Smooth muscle cell (in vitro differentiated cells): ENCODE measurements at regions not wholly inside any gene's neighbourhood (a gene's known extent, or its start where the extent isn't known, plus 50 kb on each side); places are given as distances from the start of the nearest gene placed in this dataset.

Experiments used
- DNase-seq: peaks from one replicate; lab custom pipeline; 2025; ENCODE audit not compliant: unreplicated experiment; lab: John Stamatoyannopoulos, UW
- H2AFZ ChIP-seq: fragments of 200-600 bp; sonication (generic); 2 replicates; pipeline ENCODE4 v1.6.0; 2016; ENCODE audit warnings: antibody characterized with exemption, low read depth, mild to moderate bottlenecking
- H3F3A ChIP-seq: fragments of 200-600 bp; sonication (generic); 2 replicates; pipeline ENCODE4 v1.6.0; 2017; ENCODE audit warnings: antibody characterized with exemption, low read depth
- H3K27ac ChIP-seq: fragments of 200-600 bp; sonication (generic); 2 replicates; pipeline ENCODE4 v1.5.1; 2016; ENCODE audit warnings: low read depth, mild to moderate bottlenecking
- H3K27me3 ChIP-seq: fragments of 200-600 bp; sonication (generic); 2 replicates; pipeline ENCODE4 v1.6.1; 2016; ENCODE audit warnings: low read depth, mild to moderate bottlenecking
- H3K36me3 ChIP-seq: fragments of 200-600 bp; sonication (generic); 2 replicates; pipeline ENCODE4 v1.5.1; 2016; ENCODE audit warnings: low read depth
- H3K4me1 ChIP-seq: fragments of 200-600 bp; sonication (generic); 2 replicates; pipeline ENCODE4 v1.5.1; 2016; ENCODE audit warnings: low read depth
- H3K4me2 ChIP-seq: fragments of 200-600 bp; sonication (generic); 2 replicates; pipeline ENCODE4 v1.6.0; 2016; ENCODE audit warnings: mild to moderate bottlenecking
- H3K4me3 ChIP-seq: fragments of 200-600 bp; sonication (generic); 2 replicates; pipeline ENCODE4 v1.5.1; 2016; ENCODE audit warnings: mild to moderate bottlenecking
- H3K79me2 ChIP-seq: fragments of 200-600 bp; sonication (generic); 2 replicates; pipeline ENCODE4 v1.6.0; 2016; ENCODE audit warnings: low read depth, mild to moderate bottlenecking
- H3K9ac ChIP-seq: fragments of 200-600 bp; sonication (generic); 2 replicates; pipeline ENCODE4 v1.6.0; 2016; ENCODE audit warnings: low read depth
- H3K9me3 ChIP-seq: fragments of 200-600 bp; sonication (generic); replicated peaks from 2 replicates; pipeline ENCODE4 v1.5.1; 2016; ENCODE audit warnings: low read depth
- H4K20me1 ChIP-seq: fragments of 200-600 bp; sonication (generic); 2 replicates; pipeline ENCODE4 v1.6.0; 2016; ENCODE audit warnings: low read depth
- CTCF ChIP-seq: fragments of 200-600 bp; sonication (generic); IDR thresholded peaks from 2 replicates; pipeline ENCODE4 v1.5.1; 2017; ENCODE audit warnings: borderline replicate concordance, mild to moderate bottlenecking, antibody characterized with exemption; ENCODE audit not compliant: insufficient read depth, poor library complexity, severe bottlenecking
- WGBS: methylation state at CpG from one replicate; pipeline ENCODE4 v1.1.7; 2016; ENCODE audit warnings: low lambda C conversion rate; 5-methylcytosine and 5-hydroxymethylcytosine counted together

GRCh38 chr3:59515966-59516365 is 466.1 kb upstream of the CFAP20DC start:
- no peak for DNase-seq
- H2AFZ ChIP-seq, result no peak overlapping the region
- TF ChIP-seq CTCF, result no peak
- H3K4me3 ChIP-seq, result no peak overlapping the region
- H3K27me3 ChIP-seq, result no peaks in the 10 kb centered on the region
- no peaks in the 10 kb centered on the region for H3K4me1 ChIP-seq
- H3F3A ChIP-seq, result no peaks in the 10 kb centered on the region
- WGBS, result 82% methylated on average over 3 of the region's 3 CpGs
- no peaks in the 10 kb centered on the region for H4K20me1 ChIP-seq
- H3K36me3 ChIP-seq, result no peaks in the 10 kb centered on the region
- H3K27ac ChIP-seq, result no peak overlapping the region
- H3K9me3 ChIP-seq, result no peaks in the 10 kb centered on the region
- H3K79me2 ChIP-seq, result no peaks in the 10 kb centered on the region
- H3K4me2 ChIP-seq, result no peak overlapping the region
- no peak overlapping the region for H3K9ac ChIP-seq

DNA sequence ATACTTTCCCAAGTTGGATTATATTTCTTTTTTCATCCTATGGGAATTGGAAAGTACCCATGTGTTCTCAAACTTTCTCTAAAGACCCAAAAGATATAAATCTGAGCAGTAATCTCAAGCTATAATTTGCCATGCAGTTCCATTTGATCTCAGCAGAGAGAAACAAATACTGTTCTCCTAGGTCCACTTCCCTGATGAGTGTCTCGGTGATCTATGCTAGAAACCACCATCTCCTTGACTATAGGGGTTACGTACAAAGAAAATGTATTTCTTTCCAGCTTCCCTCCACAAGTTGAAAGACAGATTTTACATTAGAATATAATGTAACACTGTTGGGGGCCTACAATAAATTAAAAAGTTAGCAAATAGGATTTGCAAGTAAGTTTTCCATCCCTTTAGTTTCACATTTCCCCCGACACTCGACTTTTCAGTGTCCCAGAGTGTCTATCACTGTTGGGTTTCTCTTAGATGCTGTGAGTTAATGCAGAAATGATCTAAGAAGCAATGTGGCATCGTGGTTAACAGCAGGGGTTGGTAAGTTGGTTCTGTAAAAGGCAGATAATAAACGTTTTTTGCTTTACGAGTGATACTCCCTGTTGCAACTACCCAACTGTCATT is 465.1 kb upstream of the CFAP20DC start:
- WGBS, result 69% methylated on average over 7 of the region's 7 CpGs

GRCh38 chr3:59513570-59513969 is 463.7 kb upstream of the CFAP20DC start:
- H3K36me3 ChIP-seq, result no peaks in the 10 kb centered on the region
- H3K4me3 ChIP-seq, result no peak overlapping the region
- WGBS, result 68% methylated on average over 1 of the region's 1 CpG
- no peaks in the 10 kb centered on the region for H3F3A ChIP-seq
- H3K4me2 ChIP-seq, result no peak overlapping the region
- no peak overlapping the region for H3K9ac ChIP-seq
- no peaks in the 10 kb centered on the region for H3K79me2 ChIP-seq
- no peak for DNase-seq
- H3K4me1 ChIP-seq, result no peaks in the 10 kb centered on the region
- no peaks in the 10 kb centered on the region for H3K27me3 ChIP-seq
- no peak overlapping the region for H3K27ac ChIP-seq
- no peak for TF ChIP-seq CTCF
- H3K9me3 ChIP-seq, result no peaks in the 10 kb centered on the region
- H2AFZ ChIP-seq, result no peak overlapping the region
- no peaks in the 10 kb centered on the region for H4K20me1 ChIP-seq

More for the DNA sequence above, 465.1 kb upstream of the CFAP20DC start:
- no peak overlapping the region for H3K4me3 ChIP-seq
- H3K27ac ChIP-seq, result no peak overlapping the region
- no peaks in the 10 kb centered on the region for H3K36me3 ChIP-seq
- no peak for DNase-seq
- no peaks in the 10 kb centered on the region for H4K20me1 ChIP-seq
- no peaks in the 10 kb centered on the region for H3K27me3 ChIP-seq
- TF ChIP-seq CTCF, result no peak
- H3K4me2 ChIP-seq, result no peak overlapping the region
- H2AFZ ChIP-seq, result no peak overlapping the region
- no peaks in the 10 kb centered on the region for H3K9me3 ChIP-seq
- no peaks in the 10 kb centered on the region for H3F3A ChIP-seq
- no peaks in the 10 kb centered on the region for H3K79me2 ChIP-seq
- H3K4me1 ChIP-seq, result no peaks in the 10 kb centered on the region
- no peak overlapping the region for H3K9ac ChIP-seq

GRCh38 chr3:59512066-59512465 is 462.2 kb upstream of the CFAP20DC start:
- Histone ChIP-seq H3K27ac (no peak overlapping the region), H3K27me3 (no peaks in the 10 kb centered on the region), H3F3A (no peaks in the 10 kb centered on the region), H4K20me1 (no peaks in the 10 kb centered on the region), H3K9ac (no peak overlapping the region), H2AFZ (no peak overlapping the region), H3K36me3 (no peaks in the 10 kb centered on the region), H3K4me2 (no peak overlapping the region), H3K9me3 (no peaks in the 10 kb centered on the region), H3K4me1 (no peaks in the 10 kb centered on the region), H3K4me3 (no peak overlapping the region), H3K79me2 (no peaks in the 10 kb centered on the region)
- 82% methylated on average over 6 of the region's 6 CpGs for WGBS
- TF ChIP-seq CTCF, result no peak
- no peak for DNase-seq
